NB4 (cell line): ENCODE measurements at regions not wholly inside any gene's neighbourhood (a gene's known extent, or its start where the extent isn't known, plus 50 kb on each side); places are given as distances from the start of the nearest gene placed in this dataset.

Source experiments
- TF ChIP-seq, protein P1 (sequence below): IDR thresholded peaks from 2 replicates; pipeline ENCODE4 v1.6.1; 2011; ENCODE audit warnings: low read depth, low read length
- TF ChIP-seq, protein P2 (sequence below): IDR thresholded peaks from one replicate; pipeline ENCODE4 v1.5.1; 2012; ENCODE audit warnings: low read depth, low read length

- TF ChIP-seq, protein P1, sequence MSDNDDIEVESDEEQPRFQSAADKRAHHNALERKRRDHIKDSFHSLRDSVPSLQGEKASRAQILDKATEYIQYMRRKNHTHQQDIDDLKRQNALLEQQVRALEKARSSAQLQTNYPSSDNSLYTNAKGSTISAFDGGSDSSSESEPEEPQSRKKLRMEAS, result no peak
- TF ChIP-seq, protein P2, sequence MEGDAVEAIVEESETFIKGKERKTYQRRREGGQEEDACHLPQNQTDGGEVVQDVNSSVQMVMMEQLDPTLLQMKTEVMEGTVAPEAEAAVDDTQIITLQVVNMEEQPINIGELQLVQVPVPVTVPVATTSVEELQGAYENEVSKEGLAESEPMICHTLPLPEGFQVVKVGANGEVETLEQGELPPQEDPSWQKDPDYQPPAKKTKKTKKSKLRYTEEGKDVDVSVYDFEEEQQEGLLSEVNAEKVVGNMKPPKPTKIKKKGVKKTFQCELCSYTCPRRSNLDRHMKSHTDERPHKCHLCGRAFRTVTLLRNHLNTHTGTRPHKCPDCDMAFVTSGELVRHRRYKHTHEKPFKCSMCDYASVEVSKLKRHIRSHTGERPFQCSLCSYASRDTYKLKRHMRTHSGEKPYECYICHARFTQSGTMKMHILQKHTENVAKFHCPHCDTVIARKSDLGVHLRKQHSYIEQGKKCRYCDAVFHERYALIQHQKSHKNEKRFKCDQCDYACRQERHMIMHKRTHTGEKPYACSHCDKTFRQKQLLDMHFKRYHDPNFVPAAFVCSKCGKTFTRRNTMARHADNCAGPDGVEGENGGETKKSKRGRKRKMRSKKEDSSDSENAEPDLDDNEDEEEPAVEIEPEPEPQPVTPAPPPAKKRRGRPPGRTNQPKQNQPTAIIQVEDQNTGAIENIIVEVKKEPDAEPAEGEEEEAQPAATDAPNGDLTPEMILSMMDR, result no peak
Measured at GRCh38 chr10:65846541-65846940, 1079.3 kb upstream of the LRRTM3 start.
